ENCODE measurements at regions not wholly inside any gene's neighbourhood (a gene's known extent, or its start where the extent isn't known, plus 50 kb on each side); places are given as distances from the start of the nearest gene placed in this dataset.

DNA sequence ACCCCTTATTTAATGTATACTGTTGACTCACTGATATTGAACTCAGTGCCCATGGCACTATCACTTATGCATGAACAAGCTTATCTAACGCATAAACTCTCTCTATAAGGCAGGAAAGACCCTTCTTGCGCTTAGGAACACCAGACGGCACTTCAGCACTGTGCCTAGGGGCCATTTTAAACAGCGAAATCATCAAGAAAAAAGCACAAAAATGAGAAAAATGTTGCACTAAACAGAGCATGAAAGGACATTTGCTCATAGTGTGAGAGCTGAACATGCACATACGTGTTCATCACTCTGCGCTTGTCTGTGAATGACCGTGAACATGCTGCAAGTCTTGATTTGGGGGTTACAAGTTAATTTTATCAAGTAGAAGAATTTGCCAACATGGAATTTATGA lies 109.6 kb downstream of the WDR11 start:
- TF ChIP-seq, protein P1, sequence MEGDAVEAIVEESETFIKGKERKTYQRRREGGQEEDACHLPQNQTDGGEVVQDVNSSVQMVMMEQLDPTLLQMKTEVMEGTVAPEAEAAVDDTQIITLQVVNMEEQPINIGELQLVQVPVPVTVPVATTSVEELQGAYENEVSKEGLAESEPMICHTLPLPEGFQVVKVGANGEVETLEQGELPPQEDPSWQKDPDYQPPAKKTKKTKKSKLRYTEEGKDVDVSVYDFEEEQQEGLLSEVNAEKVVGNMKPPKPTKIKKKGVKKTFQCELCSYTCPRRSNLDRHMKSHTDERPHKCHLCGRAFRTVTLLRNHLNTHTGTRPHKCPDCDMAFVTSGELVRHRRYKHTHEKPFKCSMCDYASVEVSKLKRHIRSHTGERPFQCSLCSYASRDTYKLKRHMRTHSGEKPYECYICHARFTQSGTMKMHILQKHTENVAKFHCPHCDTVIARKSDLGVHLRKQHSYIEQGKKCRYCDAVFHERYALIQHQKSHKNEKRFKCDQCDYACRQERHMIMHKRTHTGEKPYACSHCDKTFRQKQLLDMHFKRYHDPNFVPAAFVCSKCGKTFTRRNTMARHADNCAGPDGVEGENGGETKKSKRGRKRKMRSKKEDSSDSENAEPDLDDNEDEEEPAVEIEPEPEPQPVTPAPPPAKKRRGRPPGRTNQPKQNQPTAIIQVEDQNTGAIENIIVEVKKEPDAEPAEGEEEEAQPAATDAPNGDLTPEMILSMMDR (IDR thresholded peaks at IDR 0.05; ENCODE audit: poor library complexity, severe bottlenecking), result no peak
- TF ChIP-seq SMC3 (conservative IDR thresholded peaks at IDR 0.05; ENCODE audit: poor library complexity) (no peak), EZH2 (IDR thresholded peaks at IDR 0.05; ENCODE audit: borderline replicate concordance, insufficient read depth, low read length, poor library complexity, severe bottlenecking) (no peak), EP300 (conservative IDR thresholded peaks at IDR 0.05; ENCODE audit: poor library complexity, severe bottlenecking) (no peak), MXI1 (conservative IDR thresholded peaks at IDR 0.05; ENCODE audit: poor library complexity, severe bottlenecking) (no peak), TAF1 (IDR thresholded peaks at IDR 0.05; ENCODE audit: low read depth) (no peak), RAD21 (conservative IDR thresholded peaks at IDR 0.05) (no peak), POLR2AphosphoS5 (IDR thresholded peaks at IDR 0.05) (no peak)
- TF ChIP-seq, protein P2, sequence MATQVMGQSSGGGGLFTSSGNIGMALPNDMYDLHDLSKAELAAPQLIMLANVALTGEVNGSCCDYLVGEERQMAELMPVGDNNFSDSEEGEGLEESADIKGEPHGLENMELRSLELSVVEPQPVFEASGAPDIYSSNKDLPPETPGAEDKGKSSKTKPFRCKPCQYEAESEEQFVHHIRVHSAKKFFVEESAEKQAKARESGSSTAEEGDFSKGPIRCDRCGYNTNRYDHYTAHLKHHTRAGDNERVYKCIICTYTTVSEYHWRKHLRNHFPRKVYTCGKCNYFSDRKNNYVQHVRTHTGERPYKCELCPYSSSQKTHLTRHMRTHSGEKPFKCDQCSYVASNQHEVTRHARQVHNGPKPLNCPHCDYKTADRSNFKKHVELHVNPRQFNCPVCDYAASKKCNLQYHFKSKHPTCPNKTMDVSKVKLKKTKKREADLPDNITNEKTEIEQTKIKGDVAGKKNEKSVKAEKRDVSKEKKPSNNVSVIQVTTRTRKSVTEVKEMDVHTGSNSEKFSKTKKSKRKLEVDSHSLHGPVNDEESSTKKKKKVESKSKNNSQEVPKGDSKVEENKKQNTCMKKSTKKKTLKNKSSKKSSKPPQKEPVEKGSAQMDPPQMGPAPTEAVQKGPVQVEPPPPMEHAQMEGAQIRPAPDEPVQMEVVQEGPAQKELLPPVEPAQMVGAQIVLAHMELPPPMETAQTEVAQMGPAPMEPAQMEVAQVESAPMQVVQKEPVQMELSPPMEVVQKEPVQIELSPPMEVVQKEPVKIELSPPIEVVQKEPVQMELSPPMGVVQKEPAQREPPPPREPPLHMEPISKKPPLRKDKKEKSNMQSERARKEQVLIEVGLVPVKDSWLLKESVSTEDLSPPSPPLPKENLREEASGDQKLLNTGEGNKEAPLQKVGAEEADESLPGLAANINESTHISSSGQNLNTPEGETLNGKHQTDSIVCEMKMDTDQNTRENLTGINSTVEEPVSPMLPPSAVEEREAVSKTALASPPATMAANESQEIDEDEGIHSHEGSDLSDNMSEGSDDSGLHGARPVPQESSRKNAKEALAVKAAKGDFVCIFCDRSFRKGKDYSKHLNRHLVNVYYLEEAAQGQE (IDR thresholded peaks at IDR 0.05; ENCODE audit: borderline replicate concordance), result no peak
- no peak overlapping the region for H2AFZ ChIP-seq (ENCODE audit: low read depth, low read length)
- H3K9me2 ChIP-seq (ENCODE audit: insufficient read depth, low read length), result no peaks in the 10 kb centered on the region
- no peaks in the 10 kb centered on the region for H3F3A ChIP-seq (ENCODE audit: insufficient read depth, low read length, poor library complexity, severe bottlenecking)
- H3K4me3 ChIP-seq (ENCODE audit: low read length), result no peak overlapping the region
- H4K20me1 ChIP-seq (ENCODE audit: insufficient read depth), result no peaks in the 10 kb centered on the region
- no peak overlapping the region for H3K9ac ChIP-seq (ENCODE audit: low read length)
- H3K79me2 ChIP-seq (replicated peaks; ENCODE audit: insufficient read depth, low read length), result no peaks in the 10 kb centered on the region
- H3K4me2 ChIP-seq (ENCODE audit: low read length), result no peak overlapping the region
- no peak overlapping the region for H3K27ac ChIP-seq (ENCODE audit: low read length)
- no peaks in the 10 kb centered on the region for H3K36me3 ChIP-seq (ENCODE audit: insufficient read depth, low read length)
- no peaks in the 10 kb centered on the region for H3K9me3 ChIP-seq (ENCODE audit: low read length)
- H3K27me3 ChIP-seq (ENCODE audit: insufficient read depth, low read depth, low read length), result no peaks in the 10 kb centered on the region

DNA sequence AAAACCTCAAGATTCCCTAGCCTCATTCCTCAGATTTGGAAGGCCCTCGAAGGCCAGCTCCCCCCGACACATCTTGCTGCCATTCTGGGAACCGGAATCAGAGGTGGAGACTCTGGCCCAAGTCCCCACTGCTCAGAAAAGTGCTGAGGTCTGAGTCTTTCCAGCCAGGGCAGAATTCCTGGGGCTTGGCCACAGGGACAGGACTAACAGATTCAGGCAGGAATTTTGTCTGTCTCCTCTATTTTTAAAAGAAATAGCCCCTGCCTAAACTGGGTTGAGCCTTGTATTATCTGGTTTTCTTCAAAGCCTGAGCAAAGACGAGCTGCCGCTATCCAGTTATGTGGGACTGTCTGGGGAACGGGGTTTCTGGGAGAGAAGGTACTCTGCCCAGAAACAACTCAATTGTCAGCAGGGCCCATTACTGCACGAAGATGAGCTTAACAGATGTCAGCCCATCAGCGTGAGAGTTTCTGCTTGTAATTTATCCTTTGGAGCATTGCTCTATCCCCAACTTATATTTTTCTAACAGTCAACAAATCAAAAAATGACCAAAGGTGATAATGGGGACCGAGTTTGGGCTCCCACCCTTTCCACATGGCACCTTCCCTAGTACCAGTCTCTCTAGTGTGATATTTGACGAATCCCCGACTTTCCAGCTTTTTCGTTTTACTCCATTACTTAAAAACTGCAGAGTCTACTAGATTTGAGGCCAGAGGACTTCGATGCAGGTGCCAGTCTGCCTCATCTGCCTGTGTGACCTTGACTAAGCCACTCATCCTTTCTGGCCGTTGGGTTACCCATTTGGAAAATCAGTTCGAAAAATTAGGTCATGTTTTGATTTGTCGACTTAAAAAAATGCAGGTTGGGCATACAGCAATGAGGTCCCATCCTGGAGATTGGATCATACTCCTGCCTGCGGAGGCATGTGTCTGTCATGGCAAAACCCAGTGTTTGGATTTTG lies 110.9 kb downstream of the WDR11 start:
- Histone ChIP-seq H3K4me3 (ENCODE audit: low read length) (peak overlapping the region; percentile 38), H3K27me3 (ENCODE audit: insufficient read depth, low read depth, low read length) (no peaks in the 10 kb centered on the region), H4K20me1 (ENCODE audit: insufficient read depth) (no peaks in the 10 kb centered on the region), H3K79me2 (replicated peaks; ENCODE audit: insufficient read depth, low read length) (no peaks in the 10 kb centered on the region), H3K9me3 (ENCODE audit: low read length) (no peaks in the 10 kb centered on the region), H3K36me3 (ENCODE audit: insufficient read depth, low read length) (no peaks in the 10 kb centered on the region), H3F3A (ENCODE audit: insufficient read depth, low read length, poor library complexity, severe bottlenecking) (no peaks in the 10 kb centered on the region), H3K4me2 (ENCODE audit: low read length) (no peak overlapping the region), H3K27ac (ENCODE audit: low read length) (no peak overlapping the region), H3K9ac (ENCODE audit: low read length) (no peak overlapping the region), H3K9me2 (ENCODE audit: insufficient read depth, low read length) (no peaks in the 10 kb centered on the region), H2AFZ (ENCODE audit: low read depth, low read length) (no peak overlapping the region)
- no peak for TF ChIP-seq TAF1 (IDR thresholded peaks at IDR 0.05; ENCODE audit: low read depth)
- no peak for TF ChIP-seq RAD21 (conservative IDR thresholded peaks at IDR 0.05)
- TF ChIP-seq EZH2 (IDR thresholded peaks at IDR 0.05; ENCODE audit: borderline replicate concordance, insufficient read depth, low read length, poor library complexity, severe bottlenecking), result no peak
- no peak for TF ChIP-seq POLR2AphosphoS5 (IDR thresholded peaks at IDR 0.05)
- TF ChIP-seq MXI1 (conservative IDR thresholded peaks at IDR 0.05; ENCODE audit: poor library complexity, severe bottlenecking), result no peak
- TF ChIP-seq EP300 (conservative IDR thresholded peaks at IDR 0.05; ENCODE audit: poor library complexity, severe bottlenecking), result no peak
- TF ChIP-seq, protein P2 (IDR thresholded peaks at IDR 0.05; ENCODE audit: borderline replicate concordance), result no peak
- no peak for TF ChIP-seq SMC3 (conservative IDR thresholded peaks at IDR 0.05; ENCODE audit: poor library complexity)
- TF ChIP-seq, protein P1 (IDR thresholded peaks at IDR 0.05; ENCODE audit: poor library complexity, severe bottlenecking), result no peak
